ENCODE measurements at regions not wholly inside any gene's neighbourhood (a gene's known extent, or its start where the extent isn't known, plus 50 kb on each side); places are given as distances from the start of the nearest gene placed in this dataset.
A peak's percentile ranks its signal among the peaks of the same experiment; 100 is the strongest.

DNA sequence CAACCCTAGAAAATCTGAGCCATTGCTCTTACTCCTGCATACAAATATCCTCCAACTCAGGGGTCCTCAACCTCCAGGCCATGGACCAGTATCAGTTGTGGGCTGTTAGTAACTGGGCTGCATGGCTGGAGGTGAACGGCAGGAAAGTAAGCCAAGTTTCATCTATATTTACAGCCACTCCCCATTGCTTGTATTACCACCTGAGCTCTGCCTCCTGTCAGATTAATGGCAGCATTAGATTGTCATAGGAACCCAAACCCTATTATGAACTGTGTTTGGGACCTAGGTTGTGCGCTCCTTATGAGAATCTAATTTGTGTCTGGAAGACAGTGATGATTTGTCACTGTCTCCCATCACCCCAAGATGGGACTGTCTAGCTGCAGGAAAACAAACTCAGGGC, 246.5 kb upstream of the CDIN1 start:
- in situ Hi-C loops (cut with HindIII; ENCODE audit: low pct_ligation_motif_present, low sequenced_read_pairs), result no loop called here
- Histone ChIP-seq H3K4me3 (ENCODE audit: low read depth, low read length) (no peak overlapping the region), H3K27me3 (replicated peaks) (no peaks in the 10 kb centered on the region), H3K36me3 (replicated peaks) (no peaks in the 10 kb centered on the region), H3K27ac (peak overlapping the region; percentile 48)
- DNase-seq, result no peak
- TF ChIP-seq, protein P1, sequence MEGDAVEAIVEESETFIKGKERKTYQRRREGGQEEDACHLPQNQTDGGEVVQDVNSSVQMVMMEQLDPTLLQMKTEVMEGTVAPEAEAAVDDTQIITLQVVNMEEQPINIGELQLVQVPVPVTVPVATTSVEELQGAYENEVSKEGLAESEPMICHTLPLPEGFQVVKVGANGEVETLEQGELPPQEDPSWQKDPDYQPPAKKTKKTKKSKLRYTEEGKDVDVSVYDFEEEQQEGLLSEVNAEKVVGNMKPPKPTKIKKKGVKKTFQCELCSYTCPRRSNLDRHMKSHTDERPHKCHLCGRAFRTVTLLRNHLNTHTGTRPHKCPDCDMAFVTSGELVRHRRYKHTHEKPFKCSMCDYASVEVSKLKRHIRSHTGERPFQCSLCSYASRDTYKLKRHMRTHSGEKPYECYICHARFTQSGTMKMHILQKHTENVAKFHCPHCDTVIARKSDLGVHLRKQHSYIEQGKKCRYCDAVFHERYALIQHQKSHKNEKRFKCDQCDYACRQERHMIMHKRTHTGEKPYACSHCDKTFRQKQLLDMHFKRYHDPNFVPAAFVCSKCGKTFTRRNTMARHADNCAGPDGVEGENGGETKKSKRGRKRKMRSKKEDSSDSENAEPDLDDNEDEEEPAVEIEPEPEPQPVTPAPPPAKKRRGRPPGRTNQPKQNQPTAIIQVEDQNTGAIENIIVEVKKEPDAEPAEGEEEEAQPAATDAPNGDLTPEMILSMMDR (IDR thresholded peaks at IDR 0.05; ENCODE audit: low read depth, low read length, missing control alignments), result no peak

DNA sequence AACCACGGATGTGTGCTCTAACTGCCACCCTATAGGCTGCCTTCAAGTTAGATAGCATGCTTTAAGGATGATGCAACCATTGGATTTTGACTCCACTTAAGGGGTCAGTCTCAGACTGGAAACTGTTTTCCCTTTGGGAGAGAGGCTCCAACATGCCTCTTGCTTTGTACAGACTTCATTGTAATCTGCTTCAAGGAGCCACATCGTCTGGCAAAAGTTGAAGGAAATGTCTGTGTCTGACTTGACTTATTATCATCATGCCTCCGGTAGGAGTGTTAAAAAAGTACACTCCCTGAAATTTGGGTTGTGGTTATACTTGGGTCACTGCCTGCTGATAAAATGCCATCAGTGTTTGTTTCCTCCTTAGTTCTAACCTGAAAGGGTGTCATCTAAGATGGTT, 245.4 kb upstream of the CDIN1 start:
- Histone ChIP-seq H3K4me3 (ENCODE audit: low read depth, low read length) (no peak overlapping the region), H3K27ac (peak overlapping the region; percentile 8), H3K36me3 (replicated peaks) (no peaks in the 10 kb centered on the region), H3K27me3 (replicated peaks) (no peaks in the 10 kb centered on the region)
- DNase-seq, result peak; percentile 66
- TF ChIP-seq, protein P1 (IDR thresholded peaks at IDR 0.05; ENCODE audit: low read depth, low read length, missing control alignments), result no peak
- in situ Hi-C loops (cut with HindIII; ENCODE audit: low pct_ligation_motif_present, low sequenced_read_pairs), result no loop called here

DNA sequence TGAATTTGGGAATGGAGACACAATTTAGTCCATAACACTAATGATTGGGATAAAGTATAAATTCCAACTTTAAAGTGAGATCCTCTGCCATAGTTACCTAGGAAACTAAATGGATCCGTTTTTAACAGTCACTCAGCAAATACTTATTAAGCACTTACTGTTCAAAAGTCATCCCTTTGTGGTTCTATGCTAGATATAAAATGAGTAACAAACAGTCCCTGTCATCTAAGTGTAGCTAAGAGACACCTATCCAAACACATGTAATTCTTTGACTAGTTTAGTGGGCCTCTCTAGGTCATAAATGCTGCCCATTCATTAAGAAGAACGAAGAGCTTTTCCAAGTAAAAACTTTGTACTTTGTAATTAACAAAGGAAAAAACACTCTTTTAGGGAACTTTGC, 244.2 kb upstream of the CDIN1 start:
- Histone ChIP-seq H3K4me3 (ENCODE audit: low read depth, low read length) (no peak overlapping the region), H3K27me3 (replicated peaks) (no peaks in the 10 kb centered on the region), H3K27ac (no peak overlapping the region), H3K36me3 (replicated peaks) (no peaks in the 10 kb centered on the region)
- in situ Hi-C loops (cut with HindIII; ENCODE audit: low pct_ligation_motif_present, low sequenced_read_pairs), result no loop called here
- no peak for DNase-seq
- TF ChIP-seq, protein P1 (IDR thresholded peaks at IDR 0.05; ENCODE audit: low read depth, low read length, missing control alignments), result no peak

DNA sequence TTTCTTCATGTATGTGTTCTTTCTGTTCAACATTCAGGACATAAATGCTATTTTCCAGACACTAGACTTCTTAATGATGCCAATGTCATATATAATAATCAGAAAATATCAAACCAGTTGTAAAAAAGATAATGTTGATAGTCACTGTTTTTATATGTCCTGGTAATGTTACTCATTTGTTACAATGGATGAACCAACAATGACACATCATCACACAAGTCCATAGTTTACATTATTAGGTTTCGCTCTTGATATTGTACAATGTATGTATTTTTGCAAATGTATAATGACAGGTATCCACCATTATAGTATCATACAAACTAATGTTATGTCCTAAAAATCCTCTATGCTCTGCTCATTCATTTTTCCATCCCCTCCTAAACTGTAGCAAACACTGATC, 243.8 kb upstream of the CDIN1 start:
- Histone ChIP-seq H3K27ac (no peak overlapping the region), H3K36me3 (replicated peaks) (no peaks in the 10 kb centered on the region), H3K27me3 (replicated peaks) (no peaks in the 10 kb centered on the region), H3K4me3 (ENCODE audit: low read depth, low read length) (no peak overlapping the region)
- in situ Hi-C loops (cut with HindIII; ENCODE audit: low pct_ligation_motif_present, low sequenced_read_pairs), result no loop called here
- no peak for DNase-seq
- TF ChIP-seq, protein P1 (IDR thresholded peaks at IDR 0.05; ENCODE audit: low read depth, low read length, missing control alignments), result no peak

DNA sequence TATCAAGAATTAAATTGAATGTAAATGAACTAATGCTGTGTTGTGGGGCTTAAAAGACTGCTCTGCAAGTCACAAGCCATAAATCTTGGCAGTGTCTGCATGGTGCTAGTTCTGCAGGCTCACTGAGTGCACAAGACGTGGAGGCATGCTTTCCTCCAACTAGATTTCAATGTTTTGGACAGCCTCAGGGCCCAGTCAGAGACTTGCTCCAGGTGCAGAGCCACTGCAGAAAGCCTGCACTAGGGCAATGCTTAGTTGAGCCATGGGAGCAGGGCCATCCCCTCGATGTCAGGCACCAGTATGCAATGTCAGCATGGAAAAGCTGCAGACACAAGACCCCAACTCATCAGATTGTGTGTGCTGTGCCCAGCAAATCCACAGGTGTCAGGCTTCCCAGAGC, 234.5 kb upstream of the CDIN1 start:
- H3K36me3 ChIP-seq (replicated peaks), result no peaks in the 10 kb centered on the region
- no peak overlapping the region for H3K27ac ChIP-seq
- in situ Hi-C loops (cut with HindIII; ENCODE audit: low pct_ligation_motif_present, low sequenced_read_pairs), result no loop called here
- TF ChIP-seq, protein P1 (IDR thresholded peaks at IDR 0.05; ENCODE audit: low read depth, low read length, missing control alignments), result no peak
- H3K27me3 ChIP-seq (replicated peaks), result no peaks in the 10 kb centered on the region
- no peak for DNase-seq
- H3K4me3 ChIP-seq (ENCODE audit: low read depth, low read length), result no peak overlapping the region

DNA sequence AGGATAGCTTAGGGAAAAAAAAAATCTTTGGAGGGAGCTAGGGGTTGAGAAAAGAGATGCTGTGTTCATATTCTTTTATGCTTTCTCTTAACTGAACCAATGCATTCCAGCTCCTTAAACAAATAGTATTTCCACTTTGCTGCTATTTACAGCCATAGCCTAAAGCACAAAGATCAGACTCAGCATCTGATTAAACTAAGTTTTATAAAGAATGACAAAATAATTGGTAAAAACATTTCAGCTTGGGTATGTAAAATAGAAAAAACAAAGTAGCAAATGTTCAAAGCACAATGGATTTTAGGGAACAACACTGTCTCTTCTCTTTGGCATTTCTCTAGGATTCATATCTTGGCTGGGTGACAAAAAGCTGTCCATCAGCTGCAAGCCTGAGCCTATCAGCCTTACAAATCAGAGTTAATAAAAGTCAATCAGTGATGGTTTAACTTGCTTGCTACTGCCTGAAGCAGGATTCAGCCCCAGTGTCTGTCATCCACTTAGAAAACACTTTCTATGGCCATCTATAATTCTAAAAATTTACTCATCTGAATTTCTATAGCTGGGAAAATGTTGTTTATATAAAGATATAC, 232.1 kb upstream of the CDIN1 start:
- Histone ChIP-seq H3K27ac (no peak overlapping the region), H3K4me3 (ENCODE audit: low read depth, low read length) (no peak overlapping the region), H3K27me3 (replicated peaks) (no peaks in the 10 kb centered on the region), H3K36me3 (replicated peaks) (no peaks in the 10 kb centered on the region)
- DNase-seq, result no peak
- TF ChIP-seq, protein P1 (IDR thresholded peaks at IDR 0.05; ENCODE audit: low read depth, low read length, missing control alignments), result no peak
- in situ Hi-C loops (cut with HindIII; ENCODE audit: low pct_ligation_motif_present, low sequenced_read_pairs), result no loop called here

Measured in brain microvascular endothelial cell (primary cell).